Adrenal gland (tissue), 9 donors: ENCODE measurements at regions not wholly inside any gene's neighbourhood (a gene's known extent, or its start where the extent isn't known, plus 50 kb on each side); places are given as distances from the start of the nearest gene placed in this dataset.

Experiments used
- DNase-seq, 7 donors: peaks; one replicate each; pipeline ENCODE4 v3.0.0-alpha.2; 2019 to 2020
- H3K27ac ChIP-seq, 5 donors: fragments of 200-600 bp; sonication (generic) in 4 of 5; 1 replicate in 3 of 5; 2 replicates in 2 of 5; pipeline versions ENCODE4 v1.5.1 to v1.8.0; 2016 to 2020; ENCODE audit warnings: mild to moderate bottlenecking in 1 of 5
- H3K27me3 ChIP-seq: fragments of 200-600 bp; 2 replicates; pipeline ENCODE4 v1.8.0; 2021
- H3K36me3 ChIP-seq, 2 donors: fragments of 200-600 bp; replicated peaks in 1 of 2; 1 replicate in 1 of 2; 2 replicates in 1 of 2; pipeline versions ENCODE4 v1.5.1 to v1.8.0; 2018 to 2022
- H3K4me1 ChIP-seq, 2 donors: fragments of 200-600 bp; replicated peaks in 1 of 2; 1 replicate in 1 of 2; 2 replicates in 1 of 2; pipeline versions ENCODE4 v1.5.1 to v1.8.0; 2018 to 2021
- H3K4me3 ChIP-seq, 4 donors: fragments of 200-600 bp; sonication (generic) in 3 of 4; one replicate each; pipeline ENCODE4 v1.5.1; 2016 to 2018
- H3K9me3 ChIP-seq, 3 donors: fragments of 200-600 bp; sonication (generic) in 1 of 3; replicated peaks in 1 of 3; 1 replicate in 2 of 3; 2 replicates in 1 of 3; pipeline versions ENCODE4 v1.5.1 to v1.8.0; 2016 to 2021
- CTCF ChIP-seq, 6 experiments: fragments of 450-650 bp in 4 of 6; fragments of 200-600 bp in 2 of 6; sonication (generic) in 1 of 6; IDR thresholded peaks; 1 replicate in 5 of 6; 2 replicates in 1 of 6; pipeline versions ENCODE4 v1.5.1 to v1.8.0; 2016 to 2021; ENCODE audit warnings: antibody characterized with exemption in 6 of 6, mild to moderate bottlenecking in 2 of 6, moderate library complexity in 1 of 6
- POLR2A ChIP-seq, 2 donors: fragments of 450-650 bp; IDR thresholded peaks; one replicate each; pipeline ENCODE4 v1.6.1; 2017; ENCODE audit warnings: antibody characterized with exemption in 2 of 2, mild to moderate bottlenecking in 2 of 2, moderate library complexity in 1 of 2
- WGBS, 4 donors: extraction: QIAGEN DNeasy Blood & Tissue Kit in 2 of 4; methylation state at CpG; one replicate each; pipeline versions ENCODE4 v1.1.5 to v1.1.7; 2013 to 2017; 5-methylcytosine and 5-hydroxymethylcytosine counted together
- intact Hi-C, 2 donors: fragments of 100-400 bp; cut with DNase I; formaldehyde crosslinking; loops; one replicate each; pipeline versions ENCODE4 v1.14.1 to v1.15.0; 2022 to 2023
- donor health status: healthy with polysubstance abuse.
- donor health status: Bipolar disorder and iron deficiency.
- donor health status: DM: yes; HTN: yes; CAD: no.
- donor health status: DM: no; HTN: no; CAD: no.
- donor health status: DM: no; HTN: no; CAD: no.

- TF ChIP-seq POLR2A (IDR thresholded peaks at IDR 0.05) (no peak), CTCF (IDR thresholded peaks at IDR 0.05) (no peak)
- no peaks in the 10 kb centered on the region for H3K4me1 ChIP-seq
- no peak overlapping the region for H3K27ac ChIP-seq
- no peak overlapping the region for H3K4me3 ChIP-seq
- WGBS, 4 donors, result 76 to 95% (median 84%) methylated on average over 3 to 22 of the region's 22 CpGs
- intact Hi-C loops, result no loop called here
- peaks cover 9% of the 10 kb centered on the region for H3K27me3 ChIP-seq
- no peak for DNase-seq
- H3K36me3 ChIP-seq, result no peaks in the 10 kb centered on the region
- H3K9me3 ChIP-seq, result no peaks in the 10 kb centered on the region
Observed at GRCh38 chr10:133026726-133027395, 60.9 kb upstream of the ADGRA1 start.

- peaks cover 7% of the 10 kb centered on the region for H3K27me3 ChIP-seq
- no peaks in the 10 kb centered on the region for H3K9me3 ChIP-seq
- no peaks in the 10 kb centered on the region for H3K4me1 ChIP-seq
- 65 to 81% (median 71%) methylated on average over 2 to 10 of the region's 10 CpGs for WGBS, 4 donors
- intact Hi-C loops, result no loop called here
- TF ChIP-seq CTCF (IDR thresholded peaks at IDR 0.05) (no peak), POLR2A (IDR thresholded peaks at IDR 0.05) (no peak)
- no peak overlapping the region for H3K4me3 ChIP-seq
- H3K27ac ChIP-seq, result no peak overlapping the region
- no peak for DNase-seq
- no peaks in the 10 kb centered on the region for H3K36me3 ChIP-seq
Observed at GRCh38 chr10:133026171-133026570, 61.6 kb upstream of the ADGRA1 start.

GRCh38 chr10:133025558-133026090 lies 62.1 kb upstream of the ADGRA1 start:
- no peaks in the 10 kb centered on the region for H3K4me1 ChIP-seq
- no peak for DNase-seq
- peaks cover 7% of the 10 kb centered on the region for H3K27me3 ChIP-seq
- intact Hi-C loops, result no loop called here
- H3K27ac ChIP-seq, result no peak overlapping the region
- H3K4me3 ChIP-seq, result no peak overlapping the region
- TF ChIP-seq CTCF (IDR thresholded peaks at IDR 0.05) (no peak), POLR2A (IDR thresholded peaks at IDR 0.05) (no peak)
- WGBS, 4 donors, result 62 to 74% (median 71%) methylated on average over 10 to 13 of the region's 13 CpGs
- H3K9me3 ChIP-seq, result no peaks in the 10 kb centered on the region
- no peaks in the 10 kb centered on the region for H3K36me3 ChIP-seq

- no peak for DNase-seq
- TF ChIP-seq POLR2A (IDR thresholded peaks at IDR 0.05) (no peak), CTCF (IDR thresholded peaks at IDR 0.05) (no peak)
- Histone ChIP-seq H3K27me3 (peaks cover 7% of the 10 kb centered on the region), H3K36me3 (no peaks in the 10 kb centered on the region), H3K27ac (no peak overlapping the region), H3K9me3 (no peaks in the 10 kb centered on the region), H3K4me3 (no peak overlapping the region), H3K4me1 (no peaks in the 10 kb centered on the region)
- 57 to 62% (median 58%) methylated on average over 17 to 34 of the region's 34 CpGs for WGBS, 4 donors
- intact Hi-C loops, result no loop called here
Observed at GRCh38 chr10:133024704-133025557, 62.8 kb upstream of the ADGRA1 start.
